ENCODE measurements at regions not wholly inside any gene's neighbourhood (a gene's known extent, or its start where the extent isn't known, plus 50 kb on each side); places are given as distances from the start of the nearest gene placed in this dataset.

GRCh38 chr6:156398966-156399365, 378.2 kb upstream of the ARID1B start (continued):
- TF ChIP-seq HES2 (IDR thresholded peaks at IDR 0.05), result no peak

- CTCF ChIA-PET, result interaction anchor here (0.9 kb wide), 1 partner anchor 12 kb away, joined by 3 read pairs; no protein-coding TSS in a partner anchor
Observed at GRCh38 chr6:156398371-156398770, 378.8 kb upstream of the ARID1B start.

GRCh38 chr6:156396791-156397418, 380.3 kb upstream of the ARID1B start:
- ATAC-seq (no peak), DNase-seq (ENCODE audit: low read depth in 1 of 2, low spot score in 1 of 2) (no peak), FAIRE-seq (no peak)
- H3K4me3 ChIP-seq, result no peak overlapping the region
- no peak overlapping the region for H3K4me2 ChIP-seq
- WGBS (ENCODE audit: missing lambda C conversion rate), result 83% methylated on average over 22 of the region's 45 CpGs
- no peak for TF ChIP-seq FOSL2 (IDR thresholded peaks at IDR 0.05)
- no peak for TF ChIP-seq FOSL2 (CRISPR knock-in tag; IDR thresholded peaks at IDR 0.05)
- TF ChIP-seq POLR2AphosphoS2 (conservative IDR thresholded peaks at IDR 0.05; ENCODE audit: low read length), result no peak
- no peak for TF ChIP-seq HDAC2 (IDR thresholded peaks at IDR 0.05)
- TF ChIP-seq HEYL (CRISPR knock-in tag; IDR thresholded peaks at IDR 0.05), result no peak
- TF ChIP-seq MAZ (IDR thresholded peaks at IDR 0.05; ENCODE audit: borderline replicate concordance, low read depth, low read length), result no peak
- no peak for TF ChIP-seq HOXB13 (CRISPR knock-in tag; IDR thresholded peaks at IDR 0.05; ENCODE audit: low read depth)
- TF ChIP-seq CTCF (IDR thresholded peaks at IDR 0.05), result no peak
- no peak for TF ChIP-seq HOXB5 (CRISPR knock-in tag; IDR thresholded peaks at IDR 0.05)
- TF ChIP-seq JUN (IDR thresholded peaks at IDR 0.05), result no peak
- no peak for TF ChIP-seq RAD21 (conservative IDR thresholded peaks at IDR 0.05 in 1 of 2, IDR thresholded peaks at IDR 0.05 in 1 of 2)
- TF ChIP-seq KDM1A (IDR thresholded peaks at IDR 0.05; ENCODE audit: low read depth), result no peak
- TF ChIP-seq HES2 (IDR thresholded peaks at IDR 0.05), result no peak
- TF ChIP-seq EP300 (IDR thresholded peaks at IDR 0.05), result no peak
- no peak for TF ChIP-seq USF2 (IDR thresholded peaks at IDR 0.05)
- no peak for TF ChIP-seq MAX (IDR thresholded peaks at IDR 0.05)
- TF ChIP-seq FOSB (CRISPR knock-in tag; IDR thresholded peaks at IDR 0.05), result no peak
- ChIA-PET CTCF (no interaction called here), POLR2A (no interaction called here)
- no peak overlapping the region for H3K27ac ChIP-seq
- no peaks in the 10 kb centered on the region for H3K9me3 ChIP-seq
- no peaks in the 10 kb centered on the region for H3K4me1 ChIP-seq

More at GRCh38 chr6:156398371-156398770, 378.8 kb upstream of the ARID1B start:
- no peaks in the 10 kb centered on the region for H3K4me1 ChIP-seq
- no peak for FAIRE-seq
- no peak overlapping the region for H3K27ac ChIP-seq
- no peak for DNase-seq (ENCODE audit: low read depth in 1 of 2, low spot score in 1 of 2)
- POLR2A ChIA-PET, result no interaction called here
- no peaks in the 10 kb centered on the region for H3K9me3 ChIP-seq
- TF ChIP-seq HOXB5 (CRISPR knock-in tag; IDR thresholded peaks at IDR 0.05), result no peak
- no peak for TF ChIP-seq ESRRA (IDR thresholded peaks at IDR 0.05; ENCODE audit: borderline replicate concordance, low read length)
- TF ChIP-seq CEBPB (IDR thresholded peaks at IDR 0.05), result no peak
- no peak for TF ChIP-seq ATOH8 (CRISPR knock-in tag; IDR thresholded peaks at IDR 0.05; ENCODE audit: low read depth)
- no peak for TF ChIP-seq EP300 (IDR thresholded peaks at IDR 0.05)
- TF ChIP-seq POLR2AphosphoS2 (conservative IDR thresholded peaks at IDR 0.05; ENCODE audit: low read length), result no peak
- TF ChIP-seq SMC3 (IDR thresholded peaks at IDR 0.05), result no peak
- TF ChIP-seq HOXB13 (CRISPR knock-in tag; IDR thresholded peaks at IDR 0.05; ENCODE audit: low read depth), result no peak
- TF ChIP-seq ZC3H11A (IDR thresholded peaks at IDR 0.05), result no peak
- no peak for TF ChIP-seq MYC (IDR thresholded peaks at IDR 0.05; ENCODE audit: borderline replicate concordance, low read length)
- TF ChIP-seq KDM1A (IDR thresholded peaks at IDR 0.05; ENCODE audit: low read depth), result no peak
- TF ChIP-seq FOSL2 (IDR thresholded peaks at IDR 0.05), result no peak
- TF ChIP-seq FOSL2 (CRISPR knock-in tag; IDR thresholded peaks at IDR 0.05), result no peak
- TF ChIP-seq NFE2L2 (conservative IDR thresholded peaks at IDR 0.05; ENCODE audit: low read length), result no peak
- 43% methylated on average over 5 of the region's 5 CpGs for WGBS (ENCODE audit: missing lambda C conversion rate)
- H3K4me2 ChIP-seq, result no peak overlapping the region
- no peak for ATAC-seq
- H3K4me3 ChIP-seq, result no peak overlapping the region

All from A549 (cell line).